OCI-LY7 (cell line): ENCODE measurements at regions not wholly inside any gene's neighbourhood (a gene's known extent, or its start where the extent isn't known, plus 50 kb on each side); places are given as distances from the start of the nearest gene placed in this dataset.

Experiments
- EZH2phosphoT487 ChIP-seq: fragments of 200-600 bp; sonication (generic); IDR thresholded peaks from 2 replicates; pipeline ENCODE4 v1.6.1; 2018; ENCODE audit warnings: low read depth, borderline replicate concordance, mild to moderate bottlenecking, mixed run types, antibody characterized with exemption, low read length, moderate library complexity, mixed read lengths
- TF ChIP-seq, protein P1 (sequence below): fragments of 200-600 bp; sonication (generic); conservative IDR thresholded peaks from 2 replicates; pipeline ENCODE4 v1.5.1; 2014; ENCODE audit warnings: mild to moderate bottlenecking, antibody characterized with exemption, low read length, moderate library complexity, mixed read lengths

- TF ChIP-seq, protein P1, sequence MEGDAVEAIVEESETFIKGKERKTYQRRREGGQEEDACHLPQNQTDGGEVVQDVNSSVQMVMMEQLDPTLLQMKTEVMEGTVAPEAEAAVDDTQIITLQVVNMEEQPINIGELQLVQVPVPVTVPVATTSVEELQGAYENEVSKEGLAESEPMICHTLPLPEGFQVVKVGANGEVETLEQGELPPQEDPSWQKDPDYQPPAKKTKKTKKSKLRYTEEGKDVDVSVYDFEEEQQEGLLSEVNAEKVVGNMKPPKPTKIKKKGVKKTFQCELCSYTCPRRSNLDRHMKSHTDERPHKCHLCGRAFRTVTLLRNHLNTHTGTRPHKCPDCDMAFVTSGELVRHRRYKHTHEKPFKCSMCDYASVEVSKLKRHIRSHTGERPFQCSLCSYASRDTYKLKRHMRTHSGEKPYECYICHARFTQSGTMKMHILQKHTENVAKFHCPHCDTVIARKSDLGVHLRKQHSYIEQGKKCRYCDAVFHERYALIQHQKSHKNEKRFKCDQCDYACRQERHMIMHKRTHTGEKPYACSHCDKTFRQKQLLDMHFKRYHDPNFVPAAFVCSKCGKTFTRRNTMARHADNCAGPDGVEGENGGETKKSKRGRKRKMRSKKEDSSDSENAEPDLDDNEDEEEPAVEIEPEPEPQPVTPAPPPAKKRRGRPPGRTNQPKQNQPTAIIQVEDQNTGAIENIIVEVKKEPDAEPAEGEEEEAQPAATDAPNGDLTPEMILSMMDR: no peak
- TF ChIP-seq EZH2phosphoT487: no peak
Measured at GRCh38 chr7:152574892-152575548, 100.9 kb downstream of the XRCC2 start.
